RPMI8226 (cell line): ENCODE measurements at regions not wholly inside any gene's neighbourhood (a gene's known extent, or its start where the extent isn't known, plus 50 kb on each side); places are given as distances from the start of the nearest gene placed in this dataset.
A peak's percentile ranks its signal among the peaks of the same experiment; 100 is the strongest.
"Not testable (repeated sequence)": the region's sequence is repeated elsewhere in the genome, so short reads cannot be mapped to it uniquely, and the experiment has no call there.

Experiments
- DNase-seq: peaks from one replicate; pipeline ENCODE4 v3.0.0-alpha.2; 2015

GRCh38 chr16:18146601-18147142, 189.9 kb downstream of the NPIPA8 start:
- DNase-seq: not testable (repeated sequence)

GRCh38 chr16:18142066-18142465, 194.5 kb downstream of the NPIPA8 start:
- not testable (repeated sequence) for DNase-seq

GRCh38 chr16:18136288-18136687, 200.2 kb downstream of the NPIPA8 start:
- not testable (repeated sequence) for DNase-seq

- DNase-seq: not testable (repeated sequence)
Measured at GRCh38 chr16:18135024-18135423, 201.5 kb downstream of the NPIPA8 start.

GRCh38 chr16:18131587-18131986, 204.9 kb downstream of the NPIPA8 start:
- DNase-seq: not testable (repeated sequence)

- not testable (repeated sequence) for DNase-seq
Measured at GRCh38 chr16:18130478-18131120, 205.9 kb downstream of the NPIPA8 start.

- not testable (repeated sequence) for DNase-seq
Measured at GRCh38 chr16:18127033-18127432, 209.5 kb downstream of the NPIPA8 start.

GRCh38 chr16:18119092-18119491, 217.4 kb downstream of the NPIPA8 start:
- not testable (repeated sequence) for DNase-seq

- not testable (repeated sequence) for DNase-seq
Measured at GRCh38 chr16:18118684-18119083, 217.9 kb downstream of the NPIPA8 start.

GRCh38 chr16:18118071-18118470, 218.5 kb downstream of the NPIPA8 start:
- DNase-seq: peak; percentile 1

- DNase-seq: not testable (repeated sequence)
Measured at GRCh38 chr16:18104412-18104811, 232.1 kb downstream of the NPIPA8 start.

- DNase-seq: not testable (repeated sequence)
Measured at GRCh38 chr16:18101077-18101476, 235.5 kb downstream of the NPIPA8 start.

- not testable (repeated sequence) for DNase-seq
Measured at GRCh38 chr16:18092605-18093004, 243.9 kb downstream of the NPIPA8 start.

GRCh38 chr16:18080658-18081363, 255.7 kb downstream of the NPIPA8 start:
- not testable (repeated sequence) for DNase-seq

GRCh38 chr16:18077910-18078309, 258.6 kb downstream of the NPIPA8 start:
- DNase-seq: not testable (repeated sequence)

GRCh38 chr16:18072161-18072560, 264.4 kb downstream of the NPIPA8 start:
- no peak for DNase-seq

- no peak for DNase-seq
Measured at GRCh38 chr16:18069683-18070082, 266.9 kb downstream of the NPIPA8 start.

- DNase-seq: no peak
Measured at GRCh38 chr16:18068477-18068876, 268.1 kb downstream of the NPIPA8 start.

- no peak for DNase-seq
Measured at GRCh38 chr16:18062713-18063112, 273.8 kb downstream of the NPIPA8 start.

GRCh38 chr16:18060351-18060750, 276.2 kb downstream of the NPIPA8 start:
- no peak for DNase-seq

- no peak for DNase-seq
Measured at GRCh38 chr16:18059577-18059976, 277.0 kb downstream of the NPIPA8 start.

GRCh38 chr16:18059089-18059488, 277.4 kb downstream of the NPIPA8 start:
- no peak for DNase-seq

- DNase-seq: no peak
Measured at GRCh38 chr16:18055411-18055916, 281.1 kb downstream of the NPIPA8 start.

- DNase-seq: no peak
Measured at GRCh38 chr16:18050777-18051176, 285.8 kb downstream of the NPIPA8 start.
